Rectal smooth muscle tissue (tissue), 1 donor: ENCODE measurements at regions not wholly inside any gene's neighbourhood (a gene's known extent, or its start where the extent isn't known, plus 50 kb on each side); places are given as distances from the start of the nearest gene placed in this dataset.

Experiments
- H3K27ac ChIP-seq: one replicate; pipeline ENCODE4 v1.7.0; 2013; ENCODE audit warnings: low read depth, low read length, inconsistent platforms
- H3K27me3 ChIP-seq: one replicate; pipeline ENCODE4 v1.7.0; 2013; ENCODE audit warnings: low read length; ENCODE audit not compliant: control insufficient read depth, insufficient read depth
- H3K36me3 ChIP-seq: one replicate; pipeline ENCODE4 v1.7.0; 2013; ENCODE audit warnings: low read length; ENCODE audit not compliant: control insufficient read depth, insufficient read depth
- H3K4me1 ChIP-seq: one replicate; pipeline ENCODE4 v1.7.0; 2013; ENCODE audit warnings: low read length; ENCODE audit not compliant: control insufficient read depth, insufficient read depth
- H3K4me3 ChIP-seq: one replicate; pipeline ENCODE4 v1.7.0; 2013; ENCODE audit warnings: low read length
- H3K9ac ChIP-seq: one replicate; pipeline ENCODE4 v1.7.0; 2013; ENCODE audit warnings: low read length

GRCh38 chr3:43794776-43795175 lies 104.0 kb downstream of the ABHD5 start:
- Histone ChIP-seq H3K27me3 (peaks cover 7% of the 10 kb centered on the region), H3K27ac (no peak overlapping the region), H3K4me3 (no peak overlapping the region), H3K4me1 (no peaks in the 10 kb centered on the region), H3K36me3 (no peaks in the 10 kb centered on the region), H3K9ac (no peak overlapping the region)

GRCh38 chr3:43795491-43795890 lies 104.8 kb downstream of the ABHD5 start:
- Histone ChIP-seq H3K27ac (no peak overlapping the region), H3K27me3 (peaks cover 3% of the 10 kb centered on the region), H3K36me3 (no peaks in the 10 kb centered on the region), H3K9ac (no peak overlapping the region), H3K4me3 (no peak overlapping the region), H3K4me1 (no peaks in the 10 kb centered on the region)

GRCh38 chr3:43796041-43796596 lies 105.4 kb downstream of the ABHD5 start:
- Histone ChIP-seq H3K4me1 (no peaks in the 10 kb centered on the region), H3K4me3 (no peak overlapping the region), H3K36me3 (no peaks in the 10 kb centered on the region), H3K9ac (no peak overlapping the region), H3K27ac (no peak overlapping the region), H3K27me3 (no peaks in the 10 kb centered on the region)

GRCh38 chr3:43797794-43798193 lies 107.1 kb downstream of the ABHD5 start:
- Histone ChIP-seq H3K27ac (no peak overlapping the region), H3K4me3 (no peak overlapping the region), H3K4me1 (no peaks in the 10 kb centered on the region), H3K36me3 (no peaks in the 10 kb centered on the region), H3K9ac (no peak overlapping the region), H3K27me3 (no peaks in the 10 kb centered on the region)

- H3K4me3 ChIP-seq = no peak overlapping the region
- H3K27ac ChIP-seq = no peak overlapping the region
- H3K9ac ChIP-seq = no peak overlapping the region
- H3K36me3 ChIP-seq = no peaks in the 10 kb centered on the region
- no peaks in the 10 kb centered on the region for H3K27me3 ChIP-seq
- no peaks in the 10 kb centered on the region for H3K4me1 ChIP-seq
Measured at GRCh38 chr3:43810797-43811196, 120.1 kb downstream of the ABHD5 start.

GRCh38 chr3:43814461-43814860 lies 123.7 kb downstream of the ABHD5 start:
- Histone ChIP-seq H3K4me1 (no peaks in the 10 kb centered on the region), H3K4me3 (no peak overlapping the region), H3K27me3 (no peaks in the 10 kb centered on the region), H3K27ac (no peak overlapping the region), H3K9ac (no peak overlapping the region), H3K36me3 (no peaks in the 10 kb centered on the region)

- Histone ChIP-seq H3K9ac (no peak overlapping the region), H3K36me3 (no peaks in the 10 kb centered on the region), H3K27ac (no peak overlapping the region), H3K27me3 (no peaks in the 10 kb centered on the region), H3K4me1 (no peaks in the 10 kb centered on the region), H3K4me3 (no peak overlapping the region)
Measured at GRCh38 chr3:43816372-43816771, 125.6 kb downstream of the ABHD5 start.

- Histone ChIP-seq H3K9ac (no peak overlapping the region), H3K27me3 (no peaks in the 10 kb centered on the region), H3K27ac (no peak overlapping the region), H3K36me3 (no peaks in the 10 kb centered on the region), H3K4me1 (no peaks in the 10 kb centered on the region), H3K4me3 (no peak overlapping the region)
Measured at GRCh38 chr3:43817064-43817463, 126.3 kb downstream of the ABHD5 start.

GRCh38 chr3:43817825-43818224 lies 127.1 kb downstream of the ABHD5 start:
- Histone ChIP-seq H3K27me3 (no peaks in the 10 kb centered on the region), H3K4me1 (no peaks in the 10 kb centered on the region), H3K4me3 (no peak overlapping the region)

GRCh38 chr3:43818229-43818628 lies 127.5 kb downstream of the ABHD5 start:
- Histone ChIP-seq H3K9ac (no peak overlapping the region), H3K27ac (no peak overlapping the region), H3K4me3 (no peak overlapping the region), H3K27me3 (no peaks in the 10 kb centered on the region), H3K36me3 (no peaks in the 10 kb centered on the region), H3K4me1 (no peaks in the 10 kb centered on the region)

More at GRCh38 chr3:43817825-43818224, 127.1 kb downstream of the ABHD5 start:
- Histone ChIP-seq H3K9ac (no peak overlapping the region), H3K36me3 (no peaks in the 10 kb centered on the region), H3K27ac (no peak overlapping the region)

GRCh38 chr3:43838009-43838758 lies 147.4 kb downstream of the ABHD5 start:
- Histone ChIP-seq H3K4me3 (no peak overlapping the region), H3K27ac (no peak overlapping the region), H3K36me3 (no peaks in the 10 kb centered on the region), H3K27me3 (no peaks in the 10 kb centered on the region), H3K9ac (no peak overlapping the region), H3K4me1 (no peaks in the 10 kb centered on the region)

- Histone ChIP-seq H3K36me3 (no peaks in the 10 kb centered on the region), H3K4me3 (no peak overlapping the region), H3K27ac (no peak overlapping the region), H3K9ac (no peak overlapping the region), H3K4me1 (no peaks in the 10 kb centered on the region), H3K27me3 (no peaks in the 10 kb centered on the region)
Measured at GRCh38 chr3:43838877-43839276, 148.1 kb downstream of the ABHD5 start.

- H3K4me3 ChIP-seq = no peak overlapping the region
- H3K27me3 ChIP-seq = no peaks in the 10 kb centered on the region
- no peak overlapping the region for H3K27ac ChIP-seq
- no peaks in the 10 kb centered on the region for H3K4me1 ChIP-seq
- no peak overlapping the region for H3K9ac ChIP-seq
- H3K36me3 ChIP-seq = no peaks in the 10 kb centered on the region
Measured at GRCh38 chr3:43843386-43843785, 152.6 kb downstream of the ABHD5 start.
